ENCODE measurements at regions not wholly inside any gene's neighbourhood (a gene's known extent, or its start where the extent isn't known, plus 50 kb on each side); places are given as distances from the start of the nearest gene placed in this dataset.
A peak's percentile ranks its signal among the peaks of the same experiment; 100 is the strongest.

DNA sequence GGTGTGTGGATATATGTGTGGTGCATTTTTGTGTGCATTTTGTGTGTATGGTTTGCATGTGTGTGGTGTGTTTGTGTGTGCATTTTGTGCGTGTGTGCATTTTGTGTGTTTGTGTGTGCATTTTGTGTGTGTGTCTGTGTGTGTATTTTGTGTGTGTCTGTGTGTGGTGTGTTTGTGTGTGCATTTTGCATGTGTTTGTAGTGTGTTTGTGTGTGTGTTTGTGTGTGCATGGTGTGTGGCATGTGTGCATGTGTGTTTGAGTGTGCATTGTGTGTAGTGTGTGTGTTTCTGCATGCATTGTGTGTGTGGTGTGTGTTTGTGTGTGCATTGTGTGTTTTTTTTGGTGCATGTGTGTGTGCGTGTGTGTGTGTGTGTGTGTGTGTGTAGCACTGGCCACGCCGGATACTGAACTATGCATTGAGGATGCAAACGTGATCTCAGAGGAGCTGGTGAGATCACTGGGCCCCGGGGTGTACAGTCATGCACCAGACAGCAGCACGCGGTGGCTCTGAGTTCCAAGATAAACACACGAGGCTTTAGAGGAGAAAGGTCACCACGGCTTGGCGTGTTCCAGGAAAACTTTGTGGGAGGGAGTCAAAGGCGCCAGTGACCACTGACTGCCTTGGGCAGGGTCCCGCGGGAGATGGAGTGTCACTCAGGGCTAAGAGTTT lies 106.6 kb upstream of the SHH start (continued):
- TF ChIP-seq AHR (CRISPR knock-in tag; IDR thresholded peaks at IDR 0.05), result no peak
- TF ChIP-seq ZBTB21 (CRISPR knock-in tag; IDR thresholded peaks at IDR 0.05), result peak; percentile 73
- TF ChIP-seq ZNF317 (CRISPR knock-in tag; IDR thresholded peaks at IDR 0.05), result peak; percentile 41; the same call in 1 of the 2 replicates
- 0 out of 2 replicates have a peak, but pooled peaks have one; percentile 41 for TF ChIP-seq MEF2D (CRISPR knock-in tag; IDR thresholded peaks at IDR 0.05)
- TF ChIP-seq, protein P1, sequence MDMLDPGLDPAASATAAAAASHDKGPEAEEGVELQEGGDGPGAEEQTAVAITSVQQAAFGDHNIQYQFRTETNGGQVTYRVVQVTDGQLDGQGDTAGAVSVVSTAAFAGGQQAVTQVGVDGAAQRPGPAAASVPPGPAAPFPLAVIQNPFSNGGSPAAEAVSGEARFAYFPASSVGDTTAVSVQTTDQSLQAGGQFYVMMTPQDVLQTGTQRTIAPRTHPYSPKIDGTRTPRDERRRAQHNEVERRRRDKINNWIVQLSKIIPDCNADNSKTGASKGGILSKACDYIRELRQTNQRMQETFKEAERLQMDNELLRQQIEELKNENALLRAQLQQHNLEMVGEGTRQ (IDR thresholded peaks at IDR 0.05; ENCODE audit: low read depth, low read length), result no peak
- TF ChIP-seq, protein P1 (CRISPR knock-in tag; IDR thresholded peaks at IDR 0.05; ENCODE audit: borderline replicate concordance), result peak; percentile 23; the same call in 1 of the 2 replicates
- 0 out of 2 replicates have a peak, but pooled peaks have one; percentile 67 for TF ChIP-seq ZSCAN9 (CRISPR knock-in tag; IDR thresholded peaks at IDR 0.05; ENCODE audit: borderline replicate concordance)
- TF ChIP-seq PHF21A (CRISPR knock-in tag; IDR thresholded peaks at IDR 0.05), result peak; percentile 34; the same call in 1 of the 2 replicates
- TF ChIP-seq NR1H2 (CRISPR knock-in tag; IDR thresholded peaks at IDR 0.05; ENCODE audit: borderline replicate concordance, low read depth), result 0 out of 2 replicates have a peak, but pooled peaks have one; percentile 11
- TF ChIP-seq LCORL (IDR thresholded peaks at IDR 0.05), result 0 out of 2 replicates have a peak, but pooled peaks have one; percentile 41
- TF ChIP-seq LCORL (CRISPR knock-in tag; IDR thresholded peaks at IDR 0.05), result no peak
- TF ChIP-seq, protein P2, sequence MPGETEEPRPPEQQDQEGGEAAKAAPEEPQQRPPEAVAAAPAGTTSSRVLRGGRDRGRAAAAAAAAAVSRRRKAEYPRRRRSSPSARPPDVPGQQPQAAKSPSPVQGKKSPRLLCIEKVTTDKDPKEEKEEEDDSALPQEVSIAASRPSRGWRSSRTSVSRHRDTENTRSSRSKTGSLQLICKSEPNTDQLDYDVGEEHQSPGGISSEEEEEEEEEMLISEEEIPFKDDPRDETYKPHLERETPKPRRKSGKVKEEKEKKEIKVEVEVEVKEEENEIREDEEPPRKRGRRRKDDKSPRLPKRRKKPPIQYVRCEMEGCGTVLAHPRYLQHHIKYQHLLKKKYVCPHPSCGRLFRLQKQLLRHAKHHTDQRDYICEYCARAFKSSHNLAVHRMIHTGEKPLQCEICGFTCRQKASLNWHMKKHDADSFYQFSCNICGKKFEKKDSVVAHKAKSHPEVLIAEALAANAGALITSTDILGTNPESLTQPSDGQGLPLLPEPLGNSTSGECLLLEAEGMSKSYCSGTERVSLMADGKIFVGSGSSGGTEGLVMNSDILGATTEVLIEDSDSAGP (CRISPR knock-in tag; IDR thresholded peaks at IDR 0.05; ENCODE audit: borderline replicate concordance), result 0 out of 2 replicates have a peak, but pooled peaks have one; percentile 35
- no peak for TF ChIP-seq IRX3 (CRISPR knock-in tag; IDR thresholded peaks at IDR 0.05; ENCODE audit: borderline replicate concordance, low read depth)
- TF ChIP-seq, protein P3, sequence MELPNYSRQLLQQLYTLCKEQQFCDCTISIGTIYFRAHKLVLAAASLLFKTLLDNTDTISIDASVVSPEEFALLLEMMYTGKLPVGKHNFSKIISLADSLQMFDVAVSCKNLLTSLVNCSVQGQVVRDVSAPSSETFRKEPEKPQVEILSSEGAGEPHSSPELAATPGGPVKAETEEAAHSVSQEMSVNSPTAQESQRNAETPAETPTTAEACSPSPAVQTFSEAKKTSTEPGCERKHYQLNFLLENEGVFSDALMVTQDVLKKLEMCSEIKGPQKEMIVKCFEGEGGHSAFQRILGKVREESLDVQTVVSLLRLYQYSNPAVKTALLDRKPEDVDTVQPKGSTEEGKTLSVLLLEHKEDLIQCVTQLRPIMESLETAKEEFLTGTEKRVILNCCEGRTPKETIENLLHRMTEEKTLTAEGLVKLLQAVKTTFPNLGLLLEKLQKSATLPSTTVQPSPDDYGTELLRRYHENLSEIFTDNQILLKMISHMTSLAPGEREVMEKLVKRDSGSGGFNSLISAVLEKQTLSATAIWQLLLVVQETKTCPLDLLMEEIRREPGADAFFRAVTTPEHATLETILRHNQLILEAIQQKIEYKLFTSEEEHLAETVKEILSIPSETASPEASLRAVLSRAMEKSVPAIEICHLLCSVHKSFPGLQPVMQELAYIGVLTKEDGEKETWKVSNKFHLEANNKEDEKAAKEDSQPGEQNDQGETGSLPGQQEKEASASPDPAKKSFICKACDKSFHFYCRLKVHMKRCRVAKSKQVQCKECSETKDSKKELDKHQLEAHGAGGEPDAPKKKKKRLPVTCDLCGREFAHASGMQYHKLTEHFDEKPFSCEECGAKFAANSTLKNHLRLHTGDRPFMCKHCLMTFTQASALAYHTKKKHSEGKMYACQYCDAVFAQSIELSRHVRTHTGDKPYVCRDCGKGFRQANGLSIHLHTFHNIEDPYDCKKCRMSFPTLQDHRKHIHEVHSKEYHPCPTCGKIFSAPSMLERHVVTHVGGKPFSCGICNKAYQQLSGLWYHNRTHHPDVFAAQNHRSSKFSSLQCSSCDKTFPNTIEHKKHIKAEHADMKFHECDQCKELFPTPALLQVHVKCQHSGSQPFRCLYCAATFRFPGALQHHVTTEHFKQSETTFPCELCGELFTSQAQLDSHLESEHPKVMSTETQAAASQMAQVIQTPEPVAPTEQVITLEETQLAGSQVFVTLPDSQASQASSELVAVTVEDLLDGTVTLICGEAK (IDR thresholded peaks at IDR 0.05), result peak; percentile 34
- TF ChIP-seq, protein P3 (CRISPR knock-in tag; IDR thresholded peaks at IDR 0.05), result peak; percentile 51; the same call in 1 of the 2 replicates
- TF ChIP-seq NR2F2 (IDR thresholded peaks at IDR 0.05; ENCODE audit: borderline replicate concordance, low read depth), result peak; percentile 49
- TF ChIP-seq, protein P4, sequence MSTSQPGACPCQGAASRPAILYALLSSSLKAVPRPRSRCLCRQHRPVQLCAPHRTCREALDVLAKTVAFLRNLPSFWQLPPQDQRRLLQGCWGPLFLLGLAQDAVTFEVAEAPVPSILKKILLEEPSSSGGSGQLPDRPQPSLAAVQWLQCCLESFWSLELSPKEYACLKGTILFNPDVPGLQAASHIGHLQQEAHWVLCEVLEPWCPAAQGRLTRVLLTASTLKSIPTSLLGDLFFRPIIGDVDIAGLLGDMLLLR (CRISPR knock-in tag; IDR thresholded peaks at IDR 0.05), result no peak

Data from HepG2 (cell line).